ENCODE measurements at regions not wholly inside any gene's neighbourhood (a gene's known extent, or its start where the extent isn't known, plus 50 kb on each side); places are given as distances from the start of the nearest gene placed in this dataset.

- DNase-seq = no peak
Measured at GRCh38 chr14:56512521-56512920, 67.1 kb upstream of the TMEM260 start.

- DNase-seq = no peak
Measured at GRCh38 chr14:56514663-56515371, 64.8 kb upstream of the TMEM260 start.

- no peak for DNase-seq
Measured at GRCh38 chr14:56515739-56516138, 63.9 kb upstream of the TMEM260 start.

GRCh38 chr14:56522403-56522802 is 57.2 kb upstream of the TMEM260 start:
- no peak for DNase-seq

GRCh38 chr14:56524971-56525677 is 54.5 kb upstream of the TMEM260 start:
- DNase-seq = no peak

GRCh38 chr14:56528927-56529326 is 50.7 kb upstream of the TMEM260 start:
- no peak for DNase-seq

Measured in hematopoietic multipotent progenitor cell treated with erythropoietin and hydrocortisone succinate and interleukin-3 and kit ligand, for 6 days (in vitro differentiated cells).